22Rv1 (cell line): ENCODE measurements at regions not wholly inside any gene's neighbourhood (a gene's known extent, or its start where the extent isn't known, plus 50 kb on each side); places are given as distances from the start of the nearest gene placed in this dataset.

Experiments
- CTCF ChIP-seq: fragments of 450-650 bp; IDR thresholded peaks from 2 replicates; pipeline ENCODE4 v1.5.1; 2017; ENCODE audit warnings: mild to moderate bottlenecking
- ZFX ChIP-seq: fragments of 450-650 bp; IDR thresholded peaks from 2 replicates; pipeline ENCODE4 v1.6.1; 2017; ENCODE audit warnings: antibody characterized with exemption, borderline replicate concordance

GRCh38 chr12:131340616-131341210 lies 370.2 kb upstream of the SFSWAP start:
- TF ChIP-seq CTCF (no peak), ZFX (no peak)
